GM12878 (cell line): ENCODE measurements at regions not wholly inside any gene's neighbourhood (a gene's known extent, or its start where the extent isn't known, plus 50 kb on each side); places are given as distances from the start of the nearest gene placed in this dataset.

Experiments used
- ATAC-seq: fragments of 200-7000 bp; cut with Tn5 transposase; 3 replicates; pipeline ENCODE4 v1.9.1; 2020; ENCODE audit warnings: mild to moderate bottlenecking, moderate library complexity
- BruUV-seq: library from RNA; stranded (reverse); fragments of 400-500 nt; replicated peaks from 2 replicates; lab custom pipeline; 2021; lab: Mats Ljungman, UMichigan
- CTCF ChIA-PET: fragments of 300-600 bp; sonication (Branson Sonifier 250); formaldehyde crosslinking; extraction: SDS; loops from one replicate; lab custom pipeline; 2021; ENCODE audit warnings: inconsistent platforms; lab: Yijun Ruan, JAX
- POLR2A ChIA-PET: fragments of 350-600 bp; formaldehyde crosslinking; extraction: SDS; loops from one replicate; lab custom pipeline; 2021; ENCODE audit warnings: inconsistent platforms; lab: Charles Lee
- RAD21 ChIA-PET: fragments of 300-600 bp; sonication (Branson Sonifier 250); formaldehyde crosslinking; loops from one replicate; lab custom pipeline; 2023; ENCODE audit warnings: antibody characterized with exemption; ENCODE audit not compliant: unreplicated experiment; lab: Charles Lee
- SMC1A ChIA-PET: fragments of 300-600 bp; sonication (Branson Sonifier 250); formaldehyde crosslinking; loops from one replicate; lab custom pipeline; 2023; ENCODE audit not compliant: unreplicated experiment, uncharacterized antibody; lab: Charles Lee
- DNase-seq: peaks from one replicate; pipeline ENCODE4 v3.0.0-alpha.2; 2011; ENCODE audit warnings: low read depth, low spot score
- FAIRE-seq: peaks from 3 replicates; lab custom pipeline; 2011; peaks lifted over from hg19 to GRCh38; lab: Jason Lieb, UNC
- H2AFZ ChIP-seq: 2 replicates; pipeline ENCODE4 v1.6.0; 2011; ENCODE audit warnings: low read depth, low read length, control low read depth; ENCODE audit not compliant: control insufficient read depth
- H3K27ac ChIP-seq: 2 replicates; pipeline ENCODE4 v1.5.1; 2011; ENCODE audit warnings: control low read depth; ENCODE audit not compliant: control insufficient read depth, insufficient read depth
- H3K27me3 ChIP-seq, 2 experiments: replicated peaks in 1 of 2; 2 replicates each; pipeline versions ENCODE4 v1.6.0 to v1.6.1; 2011; ENCODE audit warnings: low read length in 1 of 2; ENCODE audit not compliant: control insufficient read depth in 2 of 2, insufficient read depth in 2 of 2
- H3K36me3 ChIP-seq, 2 experiments: 2 replicates each; pipeline ENCODE4 v1.5.1; 2011; ENCODE audit warnings: low read length in 1 of 2; ENCODE audit not compliant: control insufficient read depth in 2 of 2, insufficient read depth in 2 of 2
- H3K4me1 ChIP-seq: 2 replicates; pipeline ENCODE4 v1.6.1; 2011; ENCODE audit warnings: mild to moderate bottlenecking, low read length, moderate library complexity, mixed read lengths; ENCODE audit not compliant: control insufficient read depth, insufficient read depth
- H3K4me2 ChIP-seq: 2 replicates; pipeline ENCODE4 v1.6.0; 2011; ENCODE audit warnings: control low read depth; ENCODE audit not compliant: control insufficient read depth, insufficient read depth
- H3K4me3 ChIP-seq: fragments of 200-600 bp; sonication (generic); 2 replicates; pipeline ENCODE4 v1.5.1; 2016
- H3K79me2 ChIP-seq: 2 replicates; pipeline ENCODE4 v1.6.0; 2011; ENCODE audit warnings: low read length; ENCODE audit not compliant: control insufficient read depth, insufficient read depth
- H3K9ac ChIP-seq: 2 replicates; pipeline ENCODE4 v1.8.0; 2011; ENCODE audit warnings: low read length, control low read depth, mixed read lengths; ENCODE audit not compliant: control insufficient read depth, insufficient read depth
- H3K9me3 ChIP-seq: replicated peaks from 3 replicates; pipeline ENCODE4 v1.5.1; 2011; ENCODE audit warnings: mild to moderate bottlenecking, low read length; ENCODE audit not compliant: control insufficient read depth, insufficient read depth
- H4K20me1 ChIP-seq: 2 replicates; pipeline ENCODE4 v1.6.0; 2011; ENCODE audit not compliant: control insufficient read depth, insufficient read depth
- MTA3 ChIP-seq: IDR thresholded peaks from 2 replicates; pipeline ENCODE4 v1.6.1; 2012; ENCODE audit warnings: low read length, inconsistent platforms, borderline replicate concordance
- NFYA ChIP-seq: IDR thresholded peaks from 2 replicates; pipeline ENCODE4 v1.6.1; 2011; ENCODE audit warnings: low read depth, mild to moderate bottlenecking, low read length, improper control_type of control experiment, borderline replicate concordance
- POLR2AphosphoS2 ChIP-seq: IDR thresholded peaks from 2 replicates; pipeline ENCODE4 v1.6.1; 2011; ENCODE audit warnings: low read depth, mild to moderate bottlenecking, low read length, improper control_type of control experiment, moderate library complexity
- whole genome bisulfite sequencing: methylation state at CpG from one replicate; pipeline ENCODE4 v1.1.6; 2016; ENCODE audit warnings: low lambda C conversion rate; ENCODE audit not compliant: insufficient replicate concordance, insufficient coverage; ENCODE audit errors: missing lambda C conversion rate; 5-methylcytosine and 5-hydroxymethylcytosine counted together
- in situ Hi-C: fragments of 300-500 bp; cut with MboI; formaldehyde crosslinking; loops from 9 replicates; pipeline ENCODE4 v1.14.3; 2018; ENCODE audit warnings: mixed read lengths
- intact Hi-C: fragments of 100-400 bp; cut with micrococcal nuclease; formaldehyde crosslinking; loops from one replicate; pipeline ENCODE4 v1.14.2; 2022; ENCODE audit not compliant: unreplicated experiment
- TF ChIP-seq, protein P1 (sequence below): fragments of 150-350 bp; IDR thresholded peaks from 2 replicates; pipeline ENCODE4 v1.6.1; 2014; ENCODE audit warnings: mild to moderate bottlenecking, low read depth, low read length
- TF ChIP-seq, protein P2 (sequence below): fragments of 450-650 bp; IDR thresholded peaks from 2 replicates; pipeline ENCODE4 v1.6.1; 2017; ENCODE audit warnings: mild to moderate bottlenecking, moderate library complexity

DNA sequence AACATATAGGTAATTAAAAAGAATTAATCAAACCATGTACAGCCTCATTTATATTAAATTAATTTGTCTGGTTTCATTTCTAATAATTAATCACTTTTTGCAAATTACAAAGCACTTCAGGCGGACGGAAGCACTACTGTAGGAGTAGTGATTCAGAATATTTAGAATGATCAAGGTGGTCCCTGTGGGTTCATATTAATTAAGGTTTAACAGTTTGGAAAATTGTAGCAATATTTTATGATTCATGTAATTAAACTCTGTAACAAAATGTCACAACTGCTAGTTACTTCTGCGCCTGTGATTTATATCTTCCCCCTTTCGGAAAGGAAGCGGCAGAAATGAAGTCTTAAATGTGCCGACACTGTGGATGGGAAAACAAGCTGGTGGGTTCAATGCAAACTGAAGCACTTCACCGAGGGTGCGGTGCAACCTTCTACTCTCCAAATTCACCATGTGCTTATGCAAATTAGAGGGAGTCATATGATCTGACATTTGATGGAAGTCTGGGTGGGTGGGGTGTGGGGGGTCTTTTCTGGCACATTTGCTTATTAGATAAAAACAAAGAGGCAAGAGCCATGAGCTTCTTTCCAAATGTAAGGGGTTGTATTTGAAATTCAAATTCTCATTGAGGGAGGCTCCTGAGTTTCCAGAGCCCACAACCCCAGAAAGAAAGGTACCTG lies 679.4 kb downstream of the TOX3 start (continued):
- TF ChIP-seq, protein P1, sequence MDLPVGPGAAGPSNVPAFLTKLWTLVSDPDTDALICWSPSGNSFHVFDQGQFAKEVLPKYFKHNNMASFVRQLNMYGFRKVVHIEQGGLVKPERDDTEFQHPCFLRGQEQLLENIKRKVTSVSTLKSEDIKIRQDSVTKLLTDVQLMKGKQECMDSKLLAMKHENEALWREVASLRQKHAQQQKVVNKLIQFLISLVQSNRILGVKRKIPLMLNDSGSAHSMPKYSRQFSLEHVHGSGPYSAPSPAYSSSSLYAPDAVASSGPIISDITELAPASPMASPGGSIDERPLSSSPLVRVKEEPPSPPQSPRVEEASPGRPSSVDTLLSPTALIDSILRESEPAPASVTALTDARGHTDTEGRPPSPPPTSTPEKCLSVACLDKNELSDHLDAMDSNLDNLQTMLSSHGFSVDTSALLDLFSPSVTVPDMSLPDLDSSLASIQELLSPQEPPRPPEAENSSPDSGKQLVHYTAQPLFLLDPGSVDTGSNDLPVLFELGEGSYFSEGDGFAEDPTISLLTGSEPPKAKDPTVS, result no peak
- TF ChIP-seq MTA3, result no peak

DNA sequence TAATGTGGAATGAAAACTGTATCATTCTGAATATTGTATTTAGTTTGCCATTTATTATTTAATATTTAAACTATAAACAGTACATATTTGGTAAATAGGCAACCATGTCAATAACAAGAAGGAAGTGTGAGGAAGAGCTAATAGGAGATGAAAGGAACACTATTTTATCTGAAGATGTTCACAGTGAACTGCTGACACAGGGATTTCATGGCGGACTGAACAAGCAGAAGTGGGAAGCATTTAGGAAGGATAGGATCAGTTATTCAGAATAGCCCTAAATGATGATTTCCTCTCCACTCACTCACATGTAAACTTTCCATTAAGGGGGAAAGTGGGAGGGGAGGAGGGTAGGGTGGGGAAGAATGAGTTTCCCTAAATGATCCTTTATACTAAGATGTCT lies 682.4 kb downstream of the TOX3 start:
- 0% methylated on average over 1 of the region's 1 CpG for WGBS

More for the DNA sequence above, 682.4 kb downstream of the TOX3 start:
- Histone ChIP-seq H3K27ac (no peak overlapping the region), H3K9ac (no peak overlapping the region), H3K79me2 (no peaks in the 10 kb centered on the region), H3K36me3 (no peaks in the 10 kb centered on the region), H3K4me1 (no peaks in the 10 kb centered on the region), H4K20me1 (no peaks in the 10 kb centered on the region), H3K4me2 (no peak overlapping the region), H3K27me3 (no peaks in the 10 kb centered on the region), H2AFZ (no peak overlapping the region), H3K4me3 (no peak overlapping the region), H3K9me3 (no peaks in the 10 kb centered on the region)
- ChIA-PET SMC1A (no interaction called here), CTCF (no interaction called here), RAD21 (no interaction called here), POLR2A (no interaction called here)
- DNase-seq (no peak), ATAC-seq (no peak), FAIRE-seq (no peak)
- TF ChIP-seq NFYA, result no peak
- no peak for TF ChIP-seq POLR2AphosphoS2
- TF ChIP-seq, protein P2, sequence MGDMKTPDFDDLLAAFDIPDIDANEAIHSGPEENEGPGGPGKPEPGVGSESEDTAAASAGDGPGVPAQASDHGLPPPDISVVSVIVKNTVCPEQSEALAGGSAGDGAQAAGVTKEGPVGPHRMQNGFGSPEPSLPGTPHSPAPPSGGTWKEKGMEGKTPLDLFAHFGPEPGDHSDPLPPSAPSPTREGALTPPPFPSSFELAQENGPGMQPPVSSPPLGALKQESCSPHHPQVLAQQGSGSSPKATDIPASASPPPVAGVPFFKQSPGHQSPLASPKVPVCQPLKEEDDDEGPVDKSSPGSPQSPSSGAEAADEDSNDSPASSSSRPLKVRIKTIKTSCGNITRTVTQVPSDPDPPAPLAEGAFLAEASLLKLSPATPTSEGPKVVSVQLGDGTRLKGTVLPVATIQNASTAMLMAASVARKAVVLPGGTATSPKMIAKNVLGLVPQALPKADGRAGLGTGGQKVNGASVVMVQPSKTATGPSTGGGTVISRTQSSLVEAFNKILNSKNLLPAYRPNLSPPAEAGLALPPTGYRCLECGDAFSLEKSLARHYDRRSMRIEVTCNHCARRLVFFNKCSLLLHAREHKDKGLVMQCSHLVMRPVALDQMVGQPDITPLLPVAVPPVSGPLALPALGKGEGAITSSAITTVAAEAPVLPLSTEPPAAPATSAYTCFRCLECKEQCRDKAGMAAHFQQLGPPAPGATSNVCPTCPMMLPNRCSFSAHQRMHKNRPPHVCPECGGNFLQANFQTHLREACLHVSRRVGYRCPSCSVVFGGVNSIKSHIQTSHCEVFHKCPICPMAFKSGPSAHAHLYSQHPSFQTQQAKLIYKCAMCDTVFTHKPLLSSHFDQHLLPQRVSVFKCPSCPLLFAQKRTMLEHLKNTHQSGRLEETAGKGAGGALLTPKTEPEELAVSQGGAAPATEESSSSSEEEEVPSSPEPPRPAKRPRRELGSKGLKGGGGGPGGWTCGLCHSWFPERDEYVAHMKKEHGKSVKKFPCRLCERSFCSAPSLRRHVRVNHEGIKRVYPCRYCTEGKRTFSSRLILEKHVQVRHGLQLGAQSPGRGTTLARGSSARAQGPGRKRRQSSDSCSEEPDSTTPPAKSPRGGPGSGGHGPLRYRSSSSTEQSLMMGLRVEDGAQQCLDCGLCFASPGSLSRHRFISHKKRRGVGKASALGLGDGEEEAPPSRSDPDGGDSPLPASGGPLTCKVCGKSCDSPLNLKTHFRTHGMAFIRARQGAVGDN, result no peak
- intact Hi-C loops (no loop called here), in situ Hi-C loops (no loop called here)
- BruUV-seq, result no TSS peak
